Tibial nerve (tissue), 3 donors: ENCODE measurements at regions not wholly inside any gene's neighbourhood (a gene's known extent, or its start where the extent isn't known, plus 50 kb on each side); places are given as distances from the start of the nearest gene placed in this dataset.

Experiments used
- EP300 ChIP-seq, 2 donors: sonication (generic); formaldehyde crosslinking; IDR thresholded peaks; one replicate each; pipeline ENCODE4 v1.6.1; 2017; ENCODE audit warnings: antibody characterized with exemption in 2 of 2, mild to moderate bottlenecking in 1 of 2
- POLR2A ChIP-seq, 2 donors: fragments of 450-650 bp; IDR thresholded peaks; one replicate each; pipeline ENCODE4 v1.6.1; 2017; ENCODE audit warnings: antibody characterized with exemption in 2 of 2, mild to moderate bottlenecking in 2 of 2, moderate library complexity in 2 of 2

DNA sequence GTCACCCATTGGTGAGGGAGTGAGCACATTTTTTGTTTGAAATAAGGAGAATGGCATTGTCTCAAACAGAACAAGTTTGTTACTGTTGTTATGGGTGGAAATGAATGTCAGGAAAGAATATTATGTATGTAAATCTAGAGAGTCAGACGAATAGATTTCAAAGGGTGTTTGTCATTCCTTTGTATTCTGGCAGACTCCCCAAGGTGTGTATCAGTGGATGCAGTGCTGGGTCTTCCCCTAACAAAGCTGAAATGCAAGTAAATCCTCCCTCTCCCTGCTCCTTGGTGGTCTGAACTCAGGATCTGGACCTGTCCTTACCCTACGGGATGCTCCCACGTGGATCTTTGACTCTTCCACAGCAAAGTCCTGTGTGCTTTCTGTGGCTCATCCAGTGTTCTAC lies 139.5 kb upstream of the ZNF516 start:
- TF ChIP-seq EP300 (IDR thresholded peaks at IDR 0.05) (no peak), POLR2A (IDR thresholded peaks at IDR 0.05) (no peak)
